ENCODE measurements at regions not wholly inside any gene's neighbourhood (a gene's known extent, or its start where the extent isn't known, plus 50 kb on each side); places are given as distances from the start of the nearest gene placed in this dataset.

- Mint-ChIP-seq H3K4me1 (no peaks in the 10 kb centered on the region), H3K36me3 (no peaks in the 10 kb centered on the region), H3K27me3 (ENCODE audit: low read depth in 2 of 2) (no peaks in the 10 kb centered on the region), H3K27ac (no peak overlapping the region), H3K9me3 (peaks cover 5 to 16% of the 10 kb centered on the region in 2 donors), H3K4me3 (no peak overlapping the region)
- DNase-seq (no peak), ATAC-seq (no peak)
- Histone ChIP-seq H3K36me3 (ENCODE audit: control insufficient read depth, insufficient read depth, low read length) (no peaks in the 10 kb centered on the region), H3K27me3 (ENCODE audit: control insufficient read depth, insufficient read depth, low read length) (no peaks in the 10 kb centered on the region), H3K27ac (ENCODE audit: low read length) (no peak overlapping the region), H3K4me1 (ENCODE audit: control insufficient read depth, insufficient read depth, low read length) (no peaks in the 10 kb centered on the region), H3K4me3 (ENCODE audit: low read length) (no peak overlapping the region), H3K9me3 (ENCODE audit: control insufficient read depth, insufficient read depth, low read length) (no peaks in the 10 kb centered on the region)
- intact Hi-C loops (cut with micrococcal nuclease) = no loop called here
- no CpG with 5 or more reads among the region's 1 CpG for WGBS (ENCODE audit: insufficient coverage)
- TF ChIP-seq CTCF (IDR thresholded peaks at IDR 0.05) = no peak
These were observed 515.2 kb upstream of the RGS18 start for GRCh38 chr1:191643060-191643459.

GRCh38 chr1:191648939-191649338 lies 509.3 kb upstream of the RGS18 start:
- no CpG with 5 or more reads among the region's 2 CpGs for WGBS (ENCODE audit: insufficient coverage)
- no peaks in the 10 kb centered on the region for H3K4me1 Mint-ChIP-seq
- intact Hi-C loops (cut with micrococcal nuclease) = no loop called here
- DNase-seq (no peak), ATAC-seq (no peak)
- H3K27ac Mint-ChIP-seq = no peak overlapping the region
- no peaks in the 10 kb centered on the region for H3K9me3 ChIP-seq (ENCODE audit: control insufficient read depth, insufficient read depth, low read length)
- no peaks in the 10 kb centered on the region for H3K27me3 ChIP-seq (ENCODE audit: control insufficient read depth, insufficient read depth, low read length)
- no peak overlapping the region for H3K27ac ChIP-seq (ENCODE audit: low read length)
- no peak overlapping the region for H3K4me3 Mint-ChIP-seq
- H3K9me3 Mint-ChIP-seq = peaks cover 13 to 21% of the 10 kb centered on the region in 2 donors
- no peak overlapping the region for H3K4me3 ChIP-seq (ENCODE audit: low read length)
- H3K36me3 Mint-ChIP-seq = no peaks in the 10 kb centered on the region
- no peaks in the 10 kb centered on the region for H3K36me3 ChIP-seq (ENCODE audit: control insufficient read depth, insufficient read depth, low read length)
- H3K27me3 Mint-ChIP-seq (ENCODE audit: low read depth in 2 of 2) = no peaks in the 10 kb centered on the region
- H3K4me1 ChIP-seq (ENCODE audit: control insufficient read depth, insufficient read depth, low read length) = no peaks in the 10 kb centered on the region
- TF ChIP-seq CTCF (IDR thresholded peaks at IDR 0.05) = no peak

GRCh38 chr1:191662051-191662450 lies 496.2 kb upstream of the RGS18 start:
- no peak for TF ChIP-seq CTCF (IDR thresholded peaks at IDR 0.05)
- WGBS (ENCODE audit: insufficient coverage) = 100% methylated on average over 1 of the region's 1 CpG
- peaks cover 5% of the 10 kb centered on the region for H3K9me3 ChIP-seq (ENCODE audit: control insufficient read depth, insufficient read depth, low read length)
- H3K4me1 ChIP-seq (ENCODE audit: control insufficient read depth, insufficient read depth, low read length) = no peaks in the 10 kb centered on the region
- intact Hi-C loops (cut with micrococcal nuclease) = no loop called here
- no peak overlapping the region for H3K4me3 ChIP-seq (ENCODE audit: low read length)
- no peaks in the 10 kb centered on the region for H3K27me3 ChIP-seq (ENCODE audit: control insufficient read depth, insufficient read depth, low read length)
- Mint-ChIP-seq H3K4me1 (no peaks in the 10 kb centered on the region), H3K9me3 (no peaks in the 10 kb centered on the region), H3K36me3 (no peaks in the 10 kb centered on the region), H3K4me3 (no peak overlapping the region), H3K27ac (no peak overlapping the region), H3K27me3 (ENCODE audit: low read depth in 2 of 2) (no peaks in the 10 kb centered on the region)
- DNase-seq (no peak), ATAC-seq (no peak)
- H3K27ac ChIP-seq (ENCODE audit: low read length) = no peak overlapping the region
- H3K36me3 ChIP-seq (ENCODE audit: control insufficient read depth, insufficient read depth, low read length) = no peaks in the 10 kb centered on the region

- H3K4me3 Mint-ChIP-seq = no peak overlapping the region
- Histone ChIP-seq H3K4me3 (ENCODE audit: low read length) (no peak overlapping the region), H3K4me1 (ENCODE audit: control insufficient read depth, insufficient read depth, low read length) (no peaks in the 10 kb centered on the region), H3K27me3 (ENCODE audit: control insufficient read depth, insufficient read depth, low read length) (no peaks in the 10 kb centered on the region), H3K27ac (ENCODE audit: low read length) (no peak overlapping the region), H3K36me3 (ENCODE audit: control insufficient read depth, insufficient read depth, low read length) (no peaks in the 10 kb centered on the region), H3K9me3 (ENCODE audit: control insufficient read depth, insufficient read depth, low read length) (peaks cover 5% of the 10 kb centered on the region)
- no peak overlapping the region for H3K27ac Mint-ChIP-seq
- WGBS (ENCODE audit: insufficient coverage) = no CpG with 5 or more reads among the region's 1 CpG
- H3K27me3 Mint-ChIP-seq (ENCODE audit: low read depth in 2 of 2) = no peaks in the 10 kb centered on the region
- no peaks in the 10 kb centered on the region for H3K36me3 Mint-ChIP-seq
- DNase-seq = no peak
- no peak for ATAC-seq
- intact Hi-C loops (cut with micrococcal nuclease) = no loop called here
- H3K9me3 Mint-ChIP-seq = no peaks in the 10 kb centered on the region
- no peak for TF ChIP-seq CTCF (IDR thresholded peaks at IDR 0.05)
- H3K4me1 Mint-ChIP-seq = no peaks in the 10 kb centered on the region
These were observed 495.5 kb upstream of the RGS18 start for GRCh38 chr1:191662746-191663145.

Data from natural killer cell (primary cell).